NB4 (cell line): ENCODE measurements at regions not wholly inside any gene's neighbourhood (a gene's known extent, or its start where the extent isn't known, plus 50 kb on each side); places are given as distances from the start of the nearest gene placed in this dataset.
"Not testable (repeated sequence)": the region's sequence is repeated elsewhere in the genome, so short reads cannot be mapped to it uniquely, and the experiment has no call there.

Source experiments
- DNase-seq: peaks from one replicate; pipeline ENCODE4 v3.0.0; 2010; ENCODE audit warnings: low read depth
- H3K4me3 ChIP-seq: one replicate; pipeline ENCODE4 v1.5.1; 2011; ENCODE audit warnings: mild to moderate bottlenecking, low read depth, low read length, moderate library complexity
- CTCF ChIP-seq: IDR thresholded peaks from one replicate; pipeline ENCODE4 v1.5.1; 2012; ENCODE audit warnings: low read depth, low read length
- MYC ChIP-seq: IDR thresholded peaks from 2 replicates; pipeline ENCODE4 v1.6.1; 2011; ENCODE audit warnings: low read depth, low read length
- POLR2A ChIP-seq: IDR thresholded peaks from 2 replicates; pipeline ENCODE4 v1.6.1; 2011; ENCODE audit warnings: mild to moderate bottlenecking; ENCODE audit not compliant: insufficient read length; ENCODE audit errors: extremely low read depth
- TF ChIP-seq, protein P1 (sequence below): IDR thresholded peaks from 2 replicates; pipeline ENCODE4 v1.6.1; 2011; ENCODE audit warnings: low read depth, low read length

GRCh38 chr10:123361832-123362231, 207.6 kb downstream of the BUB3 start:
- H3K4me3 ChIP-seq: no peak overlapping the region
- TF ChIP-seq CTCF: no peak
- TF ChIP-seq, protein P1, sequence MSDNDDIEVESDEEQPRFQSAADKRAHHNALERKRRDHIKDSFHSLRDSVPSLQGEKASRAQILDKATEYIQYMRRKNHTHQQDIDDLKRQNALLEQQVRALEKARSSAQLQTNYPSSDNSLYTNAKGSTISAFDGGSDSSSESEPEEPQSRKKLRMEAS: no peak
- no peak for TF ChIP-seq MYC
- TF ChIP-seq POLR2A: no peak
- no peak for DNase-seq

DNA sequence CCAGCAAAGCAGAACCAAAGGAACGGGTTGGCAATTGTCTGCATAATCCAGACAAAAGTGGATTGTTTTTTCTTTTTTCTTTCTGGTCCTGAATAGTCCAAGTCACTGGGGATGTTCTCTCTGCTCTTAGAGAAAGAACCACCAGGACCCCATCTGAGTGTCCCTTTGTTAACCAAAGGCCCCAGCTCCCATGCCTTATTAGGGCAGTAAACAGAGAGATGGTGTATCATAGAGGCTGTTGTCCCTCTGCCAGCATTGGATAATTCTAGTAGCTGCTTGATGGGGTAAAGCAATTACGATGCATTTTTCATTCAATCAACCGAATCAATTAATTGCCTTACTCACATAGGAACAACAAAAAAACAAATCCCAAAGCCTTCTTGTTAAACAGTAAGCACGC, 213.0 kb downstream of the BUB3 start:
- no peak overlapping the region for H3K4me3 ChIP-seq
- no peak for DNase-seq
- TF ChIP-seq CTCF: no peak
- TF ChIP-seq, protein P1: no peak
- TF ChIP-seq POLR2A: no peak
- TF ChIP-seq MYC: no peak

GRCh38 chr10:123371626-123372025, 217.4 kb downstream of the BUB3 start:
- DNase-seq, H3K4me3 ChIP-seq: not testable (repeated sequence)

DNA sequence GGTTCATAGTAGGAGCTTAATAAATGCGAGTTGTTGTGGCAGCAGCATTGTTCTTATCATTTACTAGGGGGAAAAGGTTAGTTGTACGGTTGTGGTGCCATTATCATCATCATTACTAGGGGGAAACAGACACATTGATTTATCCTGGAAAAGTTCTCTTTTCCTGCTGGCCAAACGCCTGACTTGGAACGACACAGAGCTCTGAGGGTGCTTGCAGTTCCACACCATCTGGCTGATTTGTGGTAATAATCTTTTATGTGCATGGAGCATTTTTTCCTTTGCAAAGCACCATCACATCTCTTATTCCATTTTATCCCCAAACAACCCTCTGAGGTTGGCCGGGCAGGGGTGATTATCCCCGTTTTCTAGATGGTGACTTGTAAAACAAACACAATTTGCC, 219.4 kb downstream of the BUB3 start:
- no peak overlapping the region for H3K4me3 ChIP-seq

DNA sequence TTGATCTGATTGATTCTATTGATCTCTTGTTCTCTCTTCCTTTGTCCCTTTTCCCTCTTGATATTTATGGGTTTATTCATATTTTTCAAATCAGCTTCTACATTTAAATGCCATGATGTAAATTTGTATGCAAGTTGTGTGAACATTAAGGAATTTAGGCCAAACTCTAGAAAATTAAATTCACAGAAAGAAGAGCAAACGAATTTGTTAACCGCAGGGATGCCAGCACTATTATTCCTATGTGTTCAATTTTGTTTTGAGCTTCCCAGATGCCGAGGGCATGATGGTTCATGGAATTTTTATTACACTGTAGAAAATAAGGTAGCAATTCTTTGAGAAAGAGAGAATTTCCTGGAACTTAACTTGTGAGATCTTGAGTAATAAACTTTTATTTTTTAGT, 220.9 kb downstream of the BUB3 start:
- TF ChIP-seq, protein P1: no peak
- no peak for TF ChIP-seq POLR2A
- no peak for DNase-seq

More for the DNA sequence above, 219.4 kb downstream of the BUB3 start:
- no peak for DNase-seq
- no peak for TF ChIP-seq CTCF
- TF ChIP-seq, protein P1: no peak
- no peak for TF ChIP-seq MYC
- no peak for TF ChIP-seq POLR2A

DNA sequence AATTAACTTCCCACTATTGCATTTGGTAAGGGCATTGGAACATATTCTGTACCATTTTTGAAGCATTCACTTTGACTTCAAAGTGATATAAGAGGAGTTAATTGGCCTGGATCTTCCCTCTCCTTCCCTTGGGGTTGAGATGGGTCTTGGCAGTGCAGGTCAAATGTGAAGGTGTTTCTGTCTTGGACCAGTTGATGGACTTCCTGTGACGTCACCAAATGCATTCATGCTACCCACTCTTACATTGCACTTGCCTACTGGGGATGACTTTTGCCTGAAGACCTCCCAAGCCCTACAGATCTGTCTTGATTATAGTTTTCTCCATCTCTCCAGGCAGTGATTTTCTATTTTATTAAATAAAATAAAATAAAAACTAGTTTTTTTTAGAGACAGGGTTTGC, 221.5 kb downstream of the BUB3 start:
- no peak overlapping the region for H3K4me3 ChIP-seq
- TF ChIP-seq, protein P1: no peak
- TF ChIP-seq MYC: no peak
- TF ChIP-seq CTCF: no peak
- no peak for TF ChIP-seq POLR2A
- DNase-seq: no peak

More for the DNA sequence above, 220.9 kb downstream of the BUB3 start:
- no peak overlapping the region for H3K4me3 ChIP-seq

GRCh38 chr10:123377883-123378282, 223.7 kb downstream of the BUB3 start:
- DNase-seq: no peak
- TF ChIP-seq POLR2A (no peak), CTCF (no peak), MYC (no peak)
- TF ChIP-seq, protein P1: no peak
- H3K4me3 ChIP-seq: no peak overlapping the region
